ENCODE measurements at regions not wholly inside any gene's neighbourhood (a gene's known extent, or its start where the extent isn't known, plus 50 kb on each side); places are given as distances from the start of the nearest gene placed in this dataset.

DNA sequence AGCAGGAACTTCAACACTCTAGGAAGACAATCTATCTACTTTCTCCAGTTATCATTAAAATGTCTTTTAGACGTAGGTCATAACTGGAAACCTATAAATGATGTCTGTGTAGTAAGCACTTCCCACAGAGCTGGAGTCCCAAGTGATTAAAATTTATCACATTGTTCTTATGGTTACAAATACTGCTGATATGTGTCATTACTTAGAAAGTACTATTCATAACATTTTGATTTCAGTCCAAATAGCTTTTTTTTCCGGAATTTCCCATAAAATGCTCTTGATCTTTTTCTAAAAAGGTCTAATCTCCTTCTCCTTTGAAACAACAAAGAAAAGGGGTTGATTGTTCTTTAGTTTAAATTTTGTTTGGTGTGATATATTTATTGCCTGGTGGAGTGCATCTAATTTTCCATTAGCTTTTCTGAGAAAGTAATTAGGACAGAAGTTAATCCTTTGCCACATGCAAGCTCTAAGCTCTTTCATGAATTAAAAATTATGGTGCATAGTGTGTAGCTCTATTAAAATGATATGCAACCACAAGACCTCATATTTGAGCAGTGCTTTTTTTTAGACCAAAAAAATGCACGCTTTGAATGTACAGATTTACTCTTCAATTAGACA is 132.7 kb upstream of the TCF21 start:
- TF ChIP-seq POLR2A (IDR thresholded peaks at IDR 0.05): no peak
- TF ChIP-seq EP300 (IDR thresholded peaks at IDR 0.05): no peak
- TF ChIP-seq CTCF (IDR thresholded peaks at IDR 0.05): no peak

Measured in tibial nerve (tissue), 4 donors.